ENCODE measurements at regions not wholly inside any gene's neighbourhood (a gene's known extent, or its start where the extent isn't known, plus 50 kb on each side); places are given as distances from the start of the nearest gene placed in this dataset.

GRCh38 chr1:80453775-80454174, 1347.0 kb upstream of the ADGRL2 start:
- no peaks in the 10 kb centered on the region for H3K36me3 ChIP-seq (ENCODE audit: insufficient read depth, low read length)
- TF ChIP-seq CTCF (IDR thresholded peaks at IDR 0.05): no peak
- H3K4me1 ChIP-seq (ENCODE audit: insufficient read depth, low read length): no peaks in the 10 kb centered on the region
- no peak overlapping the region for H3K27ac Mint-ChIP-seq
- H3K27me3 ChIP-seq (ENCODE audit: control insufficient read depth in 1 of 2, insufficient read depth in 2 of 2, low read length in 2 of 2): no peaks in the 10 kb centered on the region
- no peak overlapping the region for H3K4me3 Mint-ChIP-seq
- no peaks in the 10 kb centered on the region for H3K27me3 Mint-ChIP-seq
- ChIA-PET CTCF (no interaction called here), POLR2A (no interaction called here)
- DNase-seq (no peak), ATAC-seq (ENCODE audit: poor library complexity) (no peak)
- no peaks in the 10 kb centered on the region for H3K36me3 Mint-ChIP-seq (ENCODE audit: low read depth)
- no peak overlapping the region for H3K4me3 ChIP-seq (ENCODE audit: low read length)
- no peaks in the 10 kb centered on the region for H3K4me1 Mint-ChIP-seq (ENCODE audit: low read depth)
- H3K27ac ChIP-seq (ENCODE audit: low read depth in 1 of 2, low read length in 2 of 2): no peak overlapping the region
- peaks cover 0 to 3% of the 10 kb centered on the region in 2 experiments for H3K9me3 ChIP-seq (ENCODE audit: control insufficient read depth in 1 of 2, insufficient read depth in 1 of 2, low read length in 2 of 2)
- peaks cover 9% of the 10 kb centered on the region for H3K9me3 Mint-ChIP-seq
- intact Hi-C loops (cut with DNase I, micrococcal nuclease): no loop called here

- DNase-seq: no peak
- H3K27me3 ChIP-seq (ENCODE audit: control insufficient read depth in 1 of 2, insufficient read depth in 2 of 2, low read length in 2 of 2): no peaks in the 10 kb centered on the region
- peaks cover 6% of the 10 kb centered on the region for H3K9me3 Mint-ChIP-seq
- H3K27ac Mint-ChIP-seq: no peak overlapping the region
- no peaks in the 10 kb centered on the region for H3K27me3 Mint-ChIP-seq
- no peaks in the 10 kb centered on the region for H3K4me1 ChIP-seq (ENCODE audit: insufficient read depth, low read length)
- POLR2A ChIA-PET: no interaction called here
- CTCF ChIA-PET: no interaction called here
- intact Hi-C loops (cut with DNase I, micrococcal nuclease): no loop called here
- H3K36me3 ChIP-seq (ENCODE audit: insufficient read depth, low read length): no peaks in the 10 kb centered on the region
- peaks cover 3 to 7% of the 10 kb centered on the region in 2 experiments for H3K9me3 ChIP-seq (ENCODE audit: control insufficient read depth in 1 of 2, insufficient read depth in 1 of 2, low read length in 2 of 2)
- no peak overlapping the region for H3K4me3 ChIP-seq (ENCODE audit: low read length)
- H3K4me3 Mint-ChIP-seq: no peak overlapping the region
- no peak for TF ChIP-seq CTCF (IDR thresholded peaks at IDR 0.05)
- no peak for ATAC-seq (ENCODE audit: poor library complexity)
- H3K36me3 Mint-ChIP-seq (ENCODE audit: low read depth): no peaks in the 10 kb centered on the region
- no peaks in the 10 kb centered on the region for H3K4me1 Mint-ChIP-seq (ENCODE audit: low read depth)
- no peak overlapping the region for H3K27ac ChIP-seq (ENCODE audit: low read depth in 1 of 2, low read length in 2 of 2)
These were observed 1350.0 kb upstream of the ADGRL2 start for GRCh38 chr1:80450711-80451110.

GRCh38 chr1:80448081-80448480, 1352.7 kb upstream of the ADGRL2 start:
- H3K27ac Mint-ChIP-seq: no peak overlapping the region
- ATAC-seq (ENCODE audit: poor library complexity) (no peak), DNase-seq (no peak)
- intact Hi-C loops (cut with DNase I, micrococcal nuclease): no loop called here
- POLR2A ChIA-PET: no interaction called here
- Histone ChIP-seq H3K4me1 (ENCODE audit: insufficient read depth, low read length) (no peaks in the 10 kb centered on the region), H3K36me3 (ENCODE audit: insufficient read depth, low read length) (no peaks in the 10 kb centered on the region), H3K9me3 (ENCODE audit: control insufficient read depth in 1 of 2, insufficient read depth in 1 of 2, low read length in 2 of 2) (peaks cover 3 to 7% of the 10 kb centered on the region in 2 experiments), H3K27ac (ENCODE audit: low read depth in 1 of 2, low read length in 2 of 2) (no peak overlapping the region), H3K4me3 (ENCODE audit: low read length) (no peak overlapping the region), H3K27me3 (ENCODE audit: control insufficient read depth in 1 of 2, insufficient read depth in 2 of 2, low read length in 2 of 2) (no peaks in the 10 kb centered on the region)
- CTCF ChIA-PET: no interaction called here
- TF ChIP-seq CTCF (IDR thresholded peaks at IDR 0.05): no peak
- no peaks in the 10 kb centered on the region for H3K27me3 Mint-ChIP-seq
- H3K4me3 Mint-ChIP-seq: no peak overlapping the region
- H3K4me1 Mint-ChIP-seq (ENCODE audit: low read depth): no peaks in the 10 kb centered on the region
- H3K36me3 Mint-ChIP-seq (ENCODE audit: low read depth): no peaks in the 10 kb centered on the region
- peaks cover under 1% of the 10 kb centered on the region for H3K9me3 Mint-ChIP-seq
